ENCODE measurements at regions not wholly inside any gene's neighbourhood (a gene's known extent, or its start where the extent isn't known, plus 50 kb on each side); places are given as distances from the start of the nearest gene placed in this dataset.

DNA sequence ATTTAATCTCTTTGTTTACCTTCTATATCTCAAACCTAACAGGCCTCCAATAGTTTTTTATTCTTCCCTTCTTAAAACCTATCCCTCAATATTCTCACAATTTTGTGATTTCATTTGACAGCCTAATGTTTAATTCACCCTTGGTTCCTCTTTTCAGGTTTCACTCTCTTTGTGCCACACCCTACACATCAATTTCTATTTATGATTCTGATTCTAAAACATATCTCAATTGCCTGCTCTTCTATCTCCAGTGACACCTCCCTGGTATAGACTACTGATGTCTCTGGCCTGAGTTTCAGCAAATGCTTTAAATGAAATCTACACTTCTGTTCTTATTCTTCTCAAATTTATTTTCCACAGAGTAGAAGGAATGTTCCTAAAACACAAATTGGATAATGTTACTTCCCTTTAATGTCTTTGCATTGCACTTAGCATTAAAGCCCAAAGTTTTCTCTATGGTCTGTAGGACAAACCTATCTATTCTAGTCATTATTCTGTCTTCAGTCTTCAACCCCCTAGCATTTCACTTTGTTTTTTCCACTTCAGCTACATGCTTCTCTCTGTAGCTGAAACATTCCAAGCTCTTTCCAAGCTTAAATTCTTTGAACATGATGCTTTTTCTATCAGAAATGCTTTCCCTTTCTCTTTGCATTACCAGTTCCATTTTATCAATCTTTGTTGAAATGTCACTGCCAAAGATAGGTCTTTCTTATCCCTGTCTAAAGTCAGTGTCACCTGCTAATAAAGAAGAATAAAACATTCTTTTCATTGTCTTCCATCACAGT lies 622.0 kb downstream of the CENPC start:
- DNase-seq = no peak

DNA sequence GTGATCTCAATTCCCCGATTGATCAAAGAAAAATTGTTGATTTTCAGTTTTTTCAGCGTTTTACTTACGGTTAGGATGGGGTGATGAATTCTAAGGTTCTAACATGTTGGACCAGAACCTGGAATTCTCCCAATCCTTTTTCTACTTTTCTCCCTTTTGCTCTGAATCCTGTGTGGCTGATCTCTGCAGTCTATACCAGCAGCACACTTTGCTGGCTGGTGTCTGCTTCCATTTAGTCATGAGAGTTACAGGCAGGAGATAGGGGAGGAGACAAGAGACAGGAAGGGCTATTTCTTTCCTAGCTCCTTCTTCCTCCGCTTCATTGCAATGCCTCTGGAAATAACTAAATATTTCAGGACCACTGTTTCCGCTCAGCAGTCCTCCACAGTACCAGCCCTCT lies 623.9 kb downstream of the CENPC start:
- DNase-seq = no peak

DNA sequence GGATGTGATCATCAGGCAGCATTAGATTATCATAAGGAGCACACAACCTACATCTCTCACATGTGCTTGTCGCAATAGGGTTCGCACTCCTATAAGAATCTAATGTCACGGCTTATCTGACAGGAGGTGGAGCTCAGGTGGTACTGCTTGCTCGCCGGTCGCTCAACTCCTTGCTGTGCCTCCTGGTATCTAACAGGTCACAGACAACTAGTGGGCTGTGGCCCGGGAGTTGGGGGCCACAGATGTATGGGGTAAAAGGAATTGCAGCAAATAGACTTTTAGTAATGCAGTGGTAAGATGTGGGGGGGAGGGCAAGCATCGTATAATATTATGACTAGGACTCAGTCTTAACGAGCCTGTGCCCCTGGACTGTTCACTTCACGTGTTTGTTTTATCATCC lies 624.8 kb downstream of the CENPC start:
- DNase-seq = no peak

DNA sequence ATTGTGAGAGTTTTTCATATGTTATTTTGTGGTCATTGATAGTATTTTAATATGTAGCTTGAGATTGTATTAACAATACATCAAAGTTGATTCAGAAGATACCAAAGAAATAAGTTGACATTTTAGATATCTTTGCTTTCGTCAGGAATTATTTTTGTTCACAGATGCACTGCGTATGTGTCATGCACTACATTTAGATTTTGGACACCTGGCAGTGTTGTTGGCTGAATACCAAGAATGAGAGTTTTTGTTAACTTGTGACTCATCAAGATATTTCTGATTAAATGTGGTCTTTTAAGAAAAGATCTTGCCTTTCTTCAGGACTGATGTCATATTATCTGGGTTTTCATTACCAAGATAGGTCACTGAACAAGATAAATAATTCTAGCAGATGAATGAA lies 633.4 kb downstream of the CENPC start:
- DNase-seq = no peak

DNA sequence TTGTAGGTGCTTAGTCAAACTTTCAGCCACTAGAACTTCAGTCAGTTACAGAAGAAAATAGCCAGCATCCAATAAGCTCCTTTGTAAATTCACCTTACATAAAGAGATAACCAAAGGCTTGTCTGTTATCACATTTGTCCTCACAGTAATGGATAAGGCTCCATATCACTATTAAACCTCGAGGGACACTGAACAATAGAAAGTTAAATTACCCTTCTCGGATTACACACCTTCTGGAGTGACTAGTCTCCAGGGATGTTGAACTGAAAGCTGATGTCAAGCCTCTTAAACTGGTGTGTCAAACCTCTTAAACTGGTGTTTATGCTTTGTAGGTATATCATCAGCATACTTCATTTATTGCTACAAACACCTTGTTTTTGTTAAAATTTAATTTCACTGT lies 639.0 kb downstream of the CENPC start:
- no peak for DNase-seq

DNA sequence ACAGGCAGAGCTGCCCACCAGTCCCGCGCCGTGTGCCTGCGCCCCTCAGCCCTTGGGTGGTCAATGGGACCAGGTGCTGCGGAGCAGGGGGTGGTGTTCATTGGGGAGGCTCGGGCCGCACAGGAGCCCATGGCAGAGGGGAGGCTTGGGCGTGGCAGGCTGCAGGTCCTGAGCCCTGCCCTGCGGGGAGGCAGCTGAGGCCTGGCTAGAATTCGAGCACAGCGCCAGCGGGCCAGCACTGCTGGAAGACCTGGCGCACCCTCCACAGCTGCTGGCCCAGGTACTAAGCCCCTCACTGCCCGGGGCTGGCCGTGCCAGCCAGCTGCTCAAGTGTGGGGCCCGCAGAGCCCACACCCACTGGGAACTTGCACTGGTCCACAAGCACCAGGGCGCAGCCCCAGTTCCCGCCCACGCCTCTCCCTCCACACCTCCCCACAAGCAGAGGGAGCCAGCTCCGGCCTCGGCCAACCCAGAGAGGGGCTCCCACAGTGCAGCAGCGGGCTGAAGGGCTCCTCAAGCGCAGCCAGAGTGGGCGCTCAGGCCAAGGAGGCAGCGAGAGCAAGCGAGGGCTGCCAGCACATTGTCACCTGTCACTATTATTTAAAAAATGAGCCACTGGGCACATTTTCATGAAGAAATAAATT lies 645.8 kb downstream of the CENPC start:
- no peak for DNase-seq

DNA sequence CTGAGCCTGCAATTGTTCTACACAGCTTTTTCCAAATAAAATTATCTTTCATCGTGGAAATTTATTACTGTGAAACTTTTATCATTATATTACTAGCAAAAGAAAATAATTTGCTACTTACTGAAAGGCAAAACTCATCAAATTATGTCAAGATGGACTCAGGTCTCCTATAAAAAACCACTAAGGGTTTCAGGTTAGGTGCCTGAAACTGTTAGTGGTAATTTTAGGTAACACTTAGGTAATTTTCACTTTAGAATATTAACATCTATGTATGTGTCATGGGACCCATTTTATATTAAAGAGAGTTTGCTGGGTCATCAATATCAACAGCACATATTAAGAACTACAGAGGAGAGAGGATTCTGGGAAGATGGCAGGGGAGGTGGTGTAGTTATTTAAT lies 651.5 kb downstream of the CENPC start:
- DNase-seq = no peak

DNA sequence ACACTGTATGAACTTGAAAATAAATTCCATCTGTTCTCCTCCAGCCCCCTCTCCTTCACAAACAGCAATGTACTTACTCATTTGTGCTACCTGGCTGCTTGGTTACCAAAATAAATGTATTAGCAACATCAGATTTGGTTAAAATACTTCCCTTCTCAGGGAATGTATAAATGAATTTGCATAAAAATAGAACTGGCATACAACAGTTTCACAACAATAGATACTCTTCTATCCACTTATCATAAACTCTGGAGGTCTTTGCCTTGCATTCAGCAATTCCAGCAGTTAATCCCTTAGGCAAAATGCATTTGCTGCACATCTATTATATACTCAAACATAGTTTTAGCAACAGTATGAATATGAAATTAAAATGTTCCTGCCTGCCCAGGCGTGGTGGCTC lies 658.2 kb downstream of the CENPC start:
- no peak for DNase-seq

DNA sequence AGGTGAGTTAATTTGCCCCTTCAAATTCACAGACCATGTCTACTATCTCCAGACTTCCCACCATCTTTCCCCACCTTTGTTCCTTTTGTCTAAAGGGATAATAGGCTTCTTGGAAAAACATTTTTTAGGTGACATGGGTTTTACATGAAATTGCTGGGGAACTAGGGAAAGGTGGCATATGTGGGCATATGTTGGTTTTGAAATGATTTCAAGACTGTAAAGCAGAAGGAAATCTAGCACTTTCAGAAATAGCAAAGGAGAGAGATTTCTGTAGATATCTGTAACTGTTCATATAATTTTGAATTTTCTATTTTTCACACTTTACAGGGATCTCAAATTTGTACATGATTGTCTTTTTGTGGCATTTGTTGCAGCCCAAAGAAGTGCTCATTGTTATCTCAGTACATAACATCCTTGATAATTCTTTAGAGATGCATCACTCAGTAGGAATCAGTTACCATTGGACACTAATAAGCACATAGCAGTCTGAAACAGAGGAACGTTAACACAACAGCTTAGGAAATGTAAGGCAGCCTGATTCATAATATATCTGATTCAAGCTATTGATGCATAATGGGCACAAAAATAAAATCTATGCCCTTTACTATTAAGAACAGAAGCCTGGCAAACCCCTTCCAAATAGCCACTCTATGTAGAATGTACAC lies 659.7 kb downstream of the CENPC start:
- DNase-seq = no peak

DNA sequence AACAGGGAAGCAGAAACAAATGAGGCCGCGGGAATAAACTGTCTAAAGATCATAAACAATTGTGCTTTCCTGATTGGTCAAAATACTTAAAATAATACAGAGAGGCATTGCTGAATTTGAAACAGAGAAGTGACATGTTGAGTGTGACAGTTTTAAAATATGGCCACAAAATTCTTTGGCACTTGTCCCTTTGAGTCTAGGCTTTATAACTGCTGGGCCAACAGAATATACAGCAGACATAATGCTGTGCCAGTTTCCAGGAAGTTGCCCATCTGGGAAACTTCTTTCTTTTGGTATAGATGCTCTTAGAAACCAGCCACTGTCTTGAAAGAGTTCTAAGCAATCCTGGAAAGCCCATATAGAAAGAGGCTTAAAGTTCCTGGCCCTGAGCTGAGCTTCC lies 668.4 kb downstream of the CENPC start:
- no peak for DNase-seq

DNA sequence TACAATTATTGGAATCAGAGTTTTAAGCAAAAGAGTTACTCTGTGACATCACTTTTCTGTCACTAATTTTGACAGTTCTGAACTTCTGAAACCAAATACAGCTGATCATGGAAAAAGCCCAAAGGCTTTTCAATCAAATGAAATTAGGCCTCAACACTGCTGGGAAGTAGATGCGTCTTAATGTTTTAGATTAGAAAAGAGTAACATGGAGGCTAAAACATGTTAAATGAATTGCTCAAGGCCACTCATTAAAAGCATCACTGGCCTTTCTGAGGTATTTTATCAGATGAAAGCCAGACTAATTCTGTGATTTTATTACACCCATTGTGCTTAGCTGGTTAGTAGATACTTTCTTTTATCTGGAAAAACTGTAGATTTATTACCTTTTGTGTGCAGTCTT lies 672.6 kb downstream of the CENPC start:
- DNase-seq = no peak

DNA sequence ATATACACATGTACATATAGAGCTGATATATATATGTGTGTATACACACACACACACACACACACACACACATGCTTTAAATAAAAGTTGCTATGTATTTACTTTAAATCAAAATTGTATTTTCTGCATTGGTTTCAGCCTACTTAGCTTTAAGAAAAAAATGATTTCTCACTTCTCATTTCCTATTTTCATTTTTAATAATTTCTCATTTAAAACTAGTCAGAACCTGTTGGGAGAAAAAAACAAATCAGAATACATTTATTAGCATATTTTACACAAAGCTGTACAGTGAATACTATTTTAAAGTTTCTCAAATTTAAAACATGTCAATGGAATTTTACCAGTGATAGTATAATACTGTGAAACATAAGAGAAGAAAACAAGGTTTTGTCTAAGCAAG lies 681.8 kb downstream of the CENPC start:
- no peak for DNase-seq

DNA sequence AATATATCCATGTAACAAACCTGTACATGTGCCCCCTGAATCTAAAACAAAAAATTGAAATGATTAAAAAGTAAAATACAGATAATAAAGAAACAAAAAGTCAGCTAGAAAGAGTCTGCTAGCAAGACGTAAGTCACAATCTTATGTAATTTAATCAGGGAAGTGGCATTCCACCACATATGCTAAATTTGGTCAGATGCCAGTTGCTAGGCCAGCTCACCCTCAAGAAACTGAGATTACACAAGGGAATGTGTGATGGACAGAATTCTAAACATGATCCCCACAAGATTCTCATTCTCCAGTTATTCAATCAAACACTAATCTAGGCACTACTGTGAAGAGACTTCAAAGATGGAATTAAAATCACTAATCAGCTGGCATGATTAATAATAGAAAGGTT lies 689.3 kb downstream of the CENPC start:
- DNase-seq = no peak

DNA sequence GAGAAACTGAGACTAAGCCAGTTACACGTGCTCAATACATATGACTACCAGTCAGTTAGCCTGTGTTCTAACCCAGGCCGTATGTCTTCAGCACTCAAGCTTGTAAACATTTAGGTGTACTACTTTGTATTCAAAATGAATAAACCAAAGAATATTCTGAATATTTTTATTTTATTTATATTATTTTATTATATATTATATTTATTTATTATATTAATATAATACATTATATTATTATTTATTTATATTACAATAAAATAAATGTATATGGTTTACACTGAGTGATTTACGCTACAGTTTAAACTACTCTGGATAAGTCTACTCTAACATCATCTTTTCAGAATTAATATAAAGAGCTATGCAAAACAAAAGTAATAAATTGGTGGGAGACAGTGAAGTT lies 691.5 kb downstream of the CENPC start:
- DNase-seq = no peak

DNA sequence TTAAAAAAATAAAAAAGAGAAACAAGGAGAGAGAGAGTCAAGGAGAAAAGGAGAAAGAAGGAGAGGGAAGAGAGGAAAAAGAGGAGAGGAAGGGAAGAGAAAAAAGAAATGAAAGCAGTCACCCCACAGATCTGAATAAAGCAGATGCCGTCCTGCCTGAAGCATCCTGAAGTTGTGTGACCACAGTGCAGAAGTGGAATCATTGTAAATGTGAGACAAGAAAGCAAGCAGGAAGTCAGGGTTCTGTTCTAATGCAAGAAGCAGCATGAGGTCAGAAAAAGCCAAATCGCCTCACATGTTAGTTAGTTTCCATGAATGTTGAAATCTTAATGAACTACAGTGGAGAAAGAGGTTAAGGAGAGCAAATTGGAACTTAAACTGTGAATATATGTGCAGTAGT lies 692.5 kb downstream of the CENPC start:
- no peak for DNase-seq

DNA sequence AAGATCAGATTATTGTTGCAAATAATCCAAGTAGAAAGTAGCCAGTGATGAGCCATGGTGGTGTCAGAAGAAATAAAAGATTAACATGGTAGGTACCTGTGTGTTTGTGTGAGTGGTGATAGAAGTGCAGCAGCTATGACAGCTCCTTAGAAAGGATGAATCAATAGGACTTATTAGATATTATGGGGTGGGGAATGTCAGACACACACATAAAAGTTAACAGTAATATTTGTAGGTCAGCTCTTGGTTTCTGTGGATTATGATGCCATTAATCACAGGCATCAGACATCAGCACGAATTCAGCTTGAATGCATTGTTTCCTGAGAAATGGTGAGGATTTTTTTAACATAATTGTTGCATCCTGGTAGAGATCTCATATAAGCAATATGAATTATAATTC lies 695.7 kb downstream of the CENPC start:
- DNase-seq = no peak

DNA sequence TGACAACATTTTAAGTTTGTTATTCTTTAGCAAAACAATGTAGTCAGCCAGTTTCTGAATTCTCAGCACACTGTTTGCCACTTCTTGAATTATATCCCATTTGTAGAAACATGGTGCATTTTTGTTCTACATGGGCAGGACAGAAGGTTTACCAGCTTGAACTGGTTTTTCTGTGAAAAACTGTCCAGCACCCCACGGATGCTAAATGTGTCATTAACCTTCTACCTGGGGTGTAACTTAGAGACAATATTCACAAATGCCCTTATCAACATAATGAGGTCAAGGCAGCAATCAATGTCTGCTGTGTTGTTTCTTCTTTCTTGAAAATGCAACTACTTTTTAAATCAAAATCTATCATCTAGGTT lies 702.6 kb downstream of the CENPC start:
- no peak for DNase-seq

DNA sequence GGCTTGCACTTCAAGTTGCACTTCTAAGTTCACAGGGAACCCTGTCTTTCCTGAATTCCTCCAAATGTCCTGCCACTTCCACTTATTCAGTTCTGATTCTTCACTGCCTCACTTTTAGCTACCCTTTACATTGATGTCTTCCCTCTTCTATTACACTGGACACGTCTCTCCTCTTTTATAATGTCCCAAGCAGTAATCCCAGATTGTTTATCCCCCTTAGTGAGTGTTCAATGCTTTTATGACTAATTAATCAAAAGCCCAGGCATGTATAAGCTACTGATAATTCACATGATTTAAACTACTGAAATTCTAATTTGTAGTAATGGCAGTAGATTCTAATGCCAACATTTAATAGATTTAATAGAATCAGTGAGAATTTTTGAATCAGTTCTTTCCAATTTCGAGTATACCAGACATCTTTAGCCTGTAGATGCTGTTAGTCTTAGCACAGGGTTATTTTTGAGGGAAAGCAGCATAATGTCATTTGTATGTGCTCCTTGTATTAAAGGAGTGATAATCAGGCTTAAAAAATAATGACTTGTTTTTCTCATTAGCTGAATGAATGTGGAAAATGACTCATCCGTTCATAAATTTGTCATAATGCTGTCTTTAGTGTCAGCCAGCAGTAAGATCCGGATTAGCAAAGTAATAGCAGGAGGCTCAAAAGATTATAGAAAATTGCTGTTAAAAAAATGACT lies 703.1 kb downstream of the CENPC start:
- DNase-seq = no peak

DNA sequence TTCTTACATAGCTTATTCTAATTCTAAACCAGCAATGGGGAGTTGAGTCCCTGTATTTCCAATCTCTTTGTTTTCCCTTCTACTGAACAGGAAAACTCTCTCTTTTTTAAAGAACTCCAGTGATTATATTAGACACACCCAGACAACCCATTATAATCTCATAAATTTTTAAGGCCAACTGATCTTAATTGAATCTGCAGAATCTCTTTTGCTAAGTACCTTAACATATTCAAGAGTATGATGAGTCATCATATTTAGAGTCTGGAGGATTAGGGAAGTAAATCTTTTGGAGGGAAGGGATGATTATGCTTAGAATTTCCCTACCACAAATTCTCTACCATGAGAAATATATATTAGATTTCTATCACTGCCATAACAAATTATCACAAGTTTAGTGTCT lies 705.1 kb downstream of the CENPC start:
- DNase-seq = no peak

DNA sequence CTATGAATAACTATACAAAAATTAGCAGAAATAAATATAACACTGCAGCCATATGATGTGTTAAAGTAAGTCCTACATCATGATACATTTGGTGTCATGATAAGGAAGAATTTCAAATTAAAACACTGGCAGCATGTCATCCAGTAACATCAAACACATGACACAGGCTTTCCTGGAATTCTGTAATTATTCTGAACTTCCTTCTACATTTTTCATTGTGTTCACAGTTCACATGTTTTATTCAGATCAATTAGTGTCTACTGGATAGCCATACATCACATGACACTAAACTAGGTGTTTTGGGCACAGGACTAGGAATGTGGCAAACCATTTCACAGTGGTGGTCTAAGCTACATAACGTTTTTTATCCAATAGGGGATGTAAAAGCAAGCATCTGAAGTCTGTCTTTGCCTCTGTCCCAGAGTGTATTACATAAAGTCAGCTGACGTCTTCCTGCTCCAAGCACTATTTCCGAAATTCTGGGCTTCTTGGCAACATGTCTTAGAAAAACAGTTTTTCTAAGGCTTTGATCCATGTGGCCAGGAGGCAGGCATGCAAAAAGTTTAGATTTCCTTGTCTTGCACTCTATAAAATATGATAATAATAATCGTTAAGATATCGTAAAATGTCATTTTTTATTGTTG lies 707.9 kb downstream of the CENPC start:
- no peak for DNase-seq

DNA sequence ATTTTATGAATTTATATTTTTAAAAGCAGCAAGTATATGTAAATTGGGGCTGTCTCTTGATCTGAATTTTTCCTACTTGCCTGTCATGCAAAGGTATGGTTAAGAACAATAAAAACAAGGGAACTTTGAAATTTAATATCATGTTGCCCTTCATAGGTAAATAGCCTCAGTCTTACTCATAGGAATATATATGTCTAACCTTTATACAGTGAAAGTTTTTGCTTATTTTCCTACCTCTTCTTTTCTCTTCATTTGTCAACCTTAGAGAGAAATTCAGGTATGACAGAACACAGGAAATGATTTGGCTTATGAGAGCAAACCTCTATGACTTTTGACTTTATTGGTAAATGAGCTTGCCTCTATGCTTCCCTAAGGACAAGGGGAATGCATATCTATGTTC lies 716.0 kb downstream of the CENPC start:
- no peak for DNase-seq

DNA sequence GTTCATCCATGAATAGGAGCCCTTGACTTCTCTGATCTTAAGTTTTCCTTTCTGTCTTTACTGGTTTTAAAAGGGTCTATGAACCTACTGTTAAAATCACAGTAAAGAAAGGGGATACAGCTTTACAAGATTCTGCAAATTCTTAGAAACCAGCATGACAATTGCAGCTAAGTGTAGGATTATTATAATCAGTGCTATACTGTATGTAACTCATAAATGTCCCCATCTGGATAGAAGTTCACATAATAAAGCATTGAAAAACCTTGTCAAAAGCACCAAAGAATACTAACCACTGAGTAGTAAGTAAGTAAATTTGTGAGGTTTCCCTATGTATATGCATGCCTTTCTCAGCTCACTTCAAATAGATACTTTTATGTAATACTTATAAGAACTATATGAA lies 724.6 kb downstream of the CENPC start:
- DNase-seq = no peak

DNA sequence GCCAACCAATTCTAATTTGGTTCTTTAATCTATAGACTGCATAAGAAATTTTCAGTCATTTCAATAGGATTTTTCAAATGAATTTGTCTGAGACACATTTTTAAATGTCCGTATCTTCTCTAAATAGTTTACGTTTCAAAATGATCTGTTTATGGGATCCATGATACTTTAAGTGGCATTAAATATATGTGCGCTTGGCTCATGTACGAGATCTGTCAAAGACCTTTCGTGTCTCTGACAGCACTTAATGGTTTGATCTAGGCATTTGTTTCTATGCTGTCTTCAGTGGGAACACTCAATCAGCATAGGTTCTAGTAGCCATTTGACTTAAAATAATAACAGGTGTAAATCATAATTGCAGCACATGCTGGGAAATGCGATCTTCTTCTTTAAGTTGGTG lies 731.0 kb downstream of the CENPC start:
- DNase-seq = no peak

Data from activated CD4-positive, CD25-positive, alpha-beta regulatory T cell (primary cell).